ENCODE measurements at regions not wholly inside any gene's neighbourhood (a gene's known extent, or its start where the extent isn't known, plus 50 kb on each side); places are given as distances from the start of the nearest gene placed in this dataset.

- TF ChIP-seq POLR2A (IDR thresholded peaks at IDR 0.05; ENCODE audit: borderline replicate concordance, extremely low read depth, insufficient read depth, insufficient read length) (no peak), CTCF (IDR thresholded peaks at IDR 0.05 in 2 of 3, conservative IDR thresholded peaks at IDR 0.05 in 1 of 3; ENCODE audit: borderline replicate concordance in 1 of 3, insufficient read depth in 1 of 3, low read depth in 2 of 3, low read length in 2 of 3) (no peak), SP1 (IDR thresholded peaks at IDR 0.05; ENCODE audit: low read depth) (no peak), YY1 (IDR thresholded peaks at IDR 0.05; ENCODE audit: extremely low read depth, insufficient replicate concordance, low read depth, low read length) (no peak)
- TF ChIP-seq, protein P1, sequence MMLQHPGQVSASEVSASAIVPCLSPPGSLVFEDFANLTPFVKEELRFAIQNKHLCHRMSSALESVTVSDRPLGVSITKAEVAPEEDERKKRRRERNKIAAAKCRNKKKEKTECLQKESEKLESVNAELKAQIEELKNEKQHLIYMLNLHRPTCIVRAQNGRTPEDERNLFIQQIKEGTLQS (IDR thresholded peaks at IDR 0.05): no peak
Measured at GRCh38 chr10:107418085-107418806, 253.7 kb upstream of the SORCS1 start.

Measured in HCT116 (cell line).